Head of caudate nucleus (tissue), 42 donors: ENCODE measurements at regions not wholly inside any gene's neighbourhood (a gene's known extent, or its start where the extent isn't known, plus 50 kb on each side); places are given as distances from the start of the nearest gene placed in this dataset.

Source experiments
- DNase-seq, 42 donors: peaks; one replicate each; pipeline versions ENCODE4 v3.0.0 to v3.0.0-alpha.2; 2020 to 2021; ENCODE audit warnings: mixed read lengths in 7 of 42
- intact Hi-C: fragments of 100-400 bp; cut with DNase I; formaldehyde crosslinking; loops from one replicate; pipeline ENCODE4 v1.15.0; 2022

- peak in 6 of 42 donors; percentile 3 to 48 (median 18) for DNase-seq
- intact Hi-C loops, result no loop called here
Observed at GRCh38 chr16:51391798-51392511, 240.9 kb upstream of the SALL1 start.

DNA sequence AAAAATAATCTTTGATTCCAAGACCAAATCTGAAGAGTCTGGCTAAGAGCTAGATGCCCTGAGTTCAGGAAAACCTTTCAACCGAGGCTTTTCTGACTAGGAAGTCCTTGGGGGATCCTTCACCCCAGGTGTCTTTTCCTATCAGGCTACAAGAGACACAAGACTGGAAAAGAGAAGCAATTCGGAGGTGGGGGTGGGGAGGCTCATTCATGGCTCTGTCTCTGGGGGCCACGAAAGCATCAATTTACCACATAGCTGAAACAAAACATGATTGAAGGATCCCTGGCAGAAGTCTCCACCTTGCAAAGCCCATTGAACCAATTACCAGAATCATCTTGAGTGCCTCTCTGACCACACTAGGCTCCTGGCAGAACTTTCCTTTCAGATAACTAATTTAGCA is 239.8 kb upstream of the SALL1 start:
- no peak for DNase-seq
- intact Hi-C loops, result no loop called here

DNA sequence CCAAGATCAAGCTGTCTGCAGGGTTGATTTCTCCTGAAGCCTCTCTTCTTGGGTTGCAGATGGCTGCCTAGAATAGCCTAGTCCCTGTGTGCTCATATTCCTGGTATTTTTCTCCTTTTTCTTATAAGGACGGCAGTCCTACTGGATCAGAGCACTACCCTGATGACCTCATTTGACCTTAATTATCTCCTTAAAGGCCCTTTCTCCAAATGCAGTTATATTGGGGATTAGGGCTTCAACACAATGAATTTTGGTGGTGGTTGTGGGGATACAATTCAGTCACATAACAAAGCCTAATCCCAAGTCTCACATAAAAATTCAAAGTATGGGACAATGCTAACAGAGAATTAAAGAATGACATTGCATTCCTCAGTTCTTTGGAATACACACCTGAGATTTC is 238.8 kb upstream of the SALL1 start:
- intact Hi-C loops, result no loop called here

DNA sequence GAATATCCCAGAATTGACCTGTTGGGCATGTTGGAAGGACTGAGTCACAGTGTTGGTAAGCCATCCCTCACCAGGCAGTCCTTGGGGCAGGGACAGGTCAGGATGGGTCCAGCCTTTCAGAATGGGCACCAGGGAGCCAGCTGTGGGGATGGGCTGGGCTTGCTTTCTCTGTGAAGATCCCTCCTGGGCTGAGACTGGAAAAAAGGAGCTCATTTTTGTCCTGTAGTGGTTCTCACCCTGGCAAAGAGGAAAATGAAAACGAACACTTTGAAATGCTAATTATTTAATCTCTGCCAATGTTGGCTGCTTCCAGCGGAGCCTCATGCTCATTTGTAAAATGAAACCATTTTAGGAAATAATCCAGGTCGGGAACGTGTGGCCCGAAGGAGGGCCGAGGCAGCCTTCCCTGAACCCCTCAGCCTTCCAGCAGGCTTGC is 237.5 kb upstream of the SALL1 start:
- DNase-seq, result peak in 21 of 42 donors; percentile 10 to 73 (median 25)
- intact Hi-C loops, result no loop called here

More for the DNA sequence above, 238.8 kb upstream of the SALL1 start:
- DNase-seq, result no peak

- intact Hi-C loops, result no loop called here
- DNase-seq, result no peak
Observed at GRCh38 chr16:51383909-51384308, 232.8 kb upstream of the SALL1 start.

GRCh38 chr16:51382940-51383339 is 231.9 kb upstream of the SALL1 start:
- intact Hi-C loops, result no loop called here
- DNase-seq, result no peak

- intact Hi-C loops, result no loop called here
- no peak for DNase-seq
Observed at GRCh38 chr16:51382211-51382610, 231.1 kb upstream of the SALL1 start.

DNA sequence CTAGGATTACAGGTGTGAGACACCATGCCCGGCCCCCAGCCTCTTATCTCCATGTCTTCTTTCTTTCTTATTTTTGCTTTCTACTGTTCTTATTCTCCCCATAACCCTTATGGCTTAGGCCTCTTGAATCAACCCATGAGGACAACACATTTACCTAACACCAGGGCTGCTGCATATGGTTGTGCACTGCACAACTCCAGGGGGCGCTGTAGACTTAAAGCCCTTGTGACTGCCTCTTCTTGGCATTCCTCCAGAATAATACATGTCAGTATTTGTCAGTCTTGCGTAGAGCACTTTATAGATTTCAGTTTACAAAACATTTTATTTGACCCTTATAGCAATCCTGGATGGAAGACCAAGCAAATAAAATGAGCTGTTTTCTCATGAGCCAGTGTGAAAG is 225.0 kb upstream of the SALL1 start:
- intact Hi-C loops, result no loop called here
- no peak for DNase-seq

DNA sequence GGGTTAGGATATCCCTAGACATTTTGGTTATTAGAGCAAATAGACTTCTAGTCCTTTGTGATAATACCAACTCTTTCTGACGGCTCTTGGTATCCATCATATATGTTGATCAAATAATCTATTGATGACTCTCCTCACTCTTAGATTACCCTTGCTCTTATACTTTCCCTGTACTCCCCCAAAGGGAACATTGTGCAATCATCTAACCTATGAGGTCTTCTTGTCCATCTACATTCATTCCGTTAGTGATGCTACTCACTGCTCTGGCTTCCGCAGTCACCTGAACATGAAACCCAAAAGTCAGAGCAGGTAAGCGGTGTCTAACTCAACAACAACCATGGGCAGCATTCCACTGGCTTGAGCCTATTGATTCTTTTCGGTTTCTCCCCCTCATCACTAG is 223.7 kb upstream of the SALL1 start:
- intact Hi-C loops, result no loop called here
- no peak for DNase-seq

DNA sequence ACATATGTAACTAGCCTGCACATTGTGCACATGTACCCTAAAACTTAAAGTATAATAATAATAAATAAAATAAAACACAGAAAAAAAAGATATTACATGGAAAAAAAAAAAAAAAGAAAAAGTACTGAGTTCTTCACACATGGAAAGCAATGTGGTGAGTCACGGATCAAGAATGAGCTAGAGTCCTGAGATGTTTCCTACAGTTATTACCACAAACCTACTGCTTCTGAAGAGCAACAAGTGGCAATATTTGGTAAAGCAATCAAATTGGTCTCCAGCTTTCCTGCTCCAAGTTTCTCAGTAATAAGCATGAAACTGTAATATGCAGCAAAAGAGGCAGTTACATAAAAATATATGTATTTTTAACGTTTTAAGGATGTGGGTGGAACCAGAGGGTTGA is 223.3 kb upstream of the SALL1 start:
- intact Hi-C loops, result no loop called here

GRCh38 chr16:51365715-51366114 is 214.6 kb upstream of the SALL1 start:
- intact Hi-C loops, result no loop called here
- no peak for DNase-seq

More for the DNA sequence above, 223.3 kb upstream of the SALL1 start:
- DNase-seq, result no peak

- peak; percentile 44 to 94 (median 78) for DNase-seq
- intact Hi-C loops, result no loop called here
Observed at GRCh38 chr16:51359141-51359955, 208.3 kb upstream of the SALL1 start.

GRCh38 chr16:51357839-51358238 is 206.8 kb upstream of the SALL1 start:
- DNase-seq, result no peak
- intact Hi-C loops, result no loop called here

GRCh38 chr16:51355875-51356274 is 204.8 kb upstream of the SALL1 start:
- intact Hi-C loops, result no loop called here
- no peak for DNase-seq

- DNase-seq, result no peak
- intact Hi-C loops, result no loop called here
Observed at GRCh38 chr16:51355195-51355594, 204.1 kb upstream of the SALL1 start.

- intact Hi-C loops, result no loop called here
- no peak for DNase-seq
Observed at GRCh38 chr16:51353055-51353454, 202.0 kb upstream of the SALL1 start.

DNA sequence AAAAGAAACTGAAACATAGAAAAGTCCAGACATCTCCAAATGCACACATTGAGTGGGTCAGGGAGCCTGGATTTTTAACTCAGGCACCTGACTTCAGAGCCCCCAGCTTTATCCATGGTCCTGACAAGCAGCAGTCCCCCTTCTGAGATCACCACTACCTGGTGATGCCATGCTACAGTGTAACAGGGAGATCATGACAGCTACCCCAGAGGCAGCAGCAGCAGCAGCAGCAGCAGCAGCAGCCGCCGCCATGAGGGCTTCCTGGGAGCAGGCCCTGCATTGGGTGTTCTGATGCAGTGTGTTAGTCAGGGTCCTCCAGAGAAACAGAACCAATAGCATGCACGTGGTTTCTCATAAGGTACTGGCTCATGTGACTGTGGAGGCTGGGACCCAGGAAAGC is 198.6 kb upstream of the SALL1 start:
- DNase-seq, result no peak
- intact Hi-C loops, result no loop called here

DNA sequence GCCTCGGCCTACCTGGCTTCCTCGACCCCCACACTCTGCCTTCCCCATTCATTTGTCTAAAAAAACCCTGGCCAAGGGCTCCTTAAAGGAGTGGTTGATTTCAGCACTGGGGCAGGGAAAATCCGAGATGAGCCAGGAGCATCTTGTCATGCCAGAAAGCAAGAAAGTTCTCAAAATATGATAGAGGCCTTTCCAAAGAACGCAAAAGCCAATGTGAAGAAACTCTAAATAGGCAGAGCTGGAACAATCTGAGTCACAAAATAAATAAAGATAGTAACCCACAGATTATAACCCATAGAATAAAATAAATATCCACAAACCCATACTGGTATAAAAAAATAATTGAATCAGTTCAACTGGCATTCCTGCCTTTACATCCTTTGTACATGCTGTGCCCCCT is 192.3 kb upstream of the SALL1 start:
- intact Hi-C loops, result no loop called here
- DNase-seq, result no peak

DNA sequence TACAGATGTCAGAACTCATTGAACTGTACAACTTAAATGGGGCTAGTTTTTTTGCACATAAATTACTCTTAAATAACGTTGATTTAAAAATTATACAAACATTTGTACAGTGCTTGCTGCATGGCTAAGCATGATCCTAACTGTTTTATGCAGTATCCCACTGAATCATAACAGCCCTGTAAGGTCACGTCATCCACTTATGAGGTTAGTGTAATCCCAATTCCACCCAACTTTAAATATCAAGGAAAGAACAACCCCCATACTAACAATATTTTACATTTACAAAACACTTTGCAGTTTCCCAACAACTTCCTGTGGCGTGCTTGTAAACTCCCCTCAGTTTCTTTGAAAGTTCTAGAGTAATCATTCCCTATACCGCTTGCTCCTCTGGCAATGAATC is 190.1 kb upstream of the SALL1 start:
- intact Hi-C loops, result no loop called here
- DNase-seq, result no peak

- no peak for DNase-seq
- intact Hi-C loops, result no loop called here
Observed at GRCh38 chr16:51337662-51338061, 186.6 kb upstream of the SALL1 start.

- DNase-seq, result no peak
- intact Hi-C loops, result loop anchor here (10.0 kb wide), 1 partner anchor 426 kb away; no protein-coding TSS in a partner anchor
Observed at GRCh38 chr16:51328733-51329132, 177.7 kb upstream of the SALL1 start.
